ENCODE measurements at regions not wholly inside any gene's neighbourhood (a gene's known extent, or its start where the extent isn't known, plus 50 kb on each side); places are given as distances from the start of the nearest gene placed in this dataset.

DNA sequence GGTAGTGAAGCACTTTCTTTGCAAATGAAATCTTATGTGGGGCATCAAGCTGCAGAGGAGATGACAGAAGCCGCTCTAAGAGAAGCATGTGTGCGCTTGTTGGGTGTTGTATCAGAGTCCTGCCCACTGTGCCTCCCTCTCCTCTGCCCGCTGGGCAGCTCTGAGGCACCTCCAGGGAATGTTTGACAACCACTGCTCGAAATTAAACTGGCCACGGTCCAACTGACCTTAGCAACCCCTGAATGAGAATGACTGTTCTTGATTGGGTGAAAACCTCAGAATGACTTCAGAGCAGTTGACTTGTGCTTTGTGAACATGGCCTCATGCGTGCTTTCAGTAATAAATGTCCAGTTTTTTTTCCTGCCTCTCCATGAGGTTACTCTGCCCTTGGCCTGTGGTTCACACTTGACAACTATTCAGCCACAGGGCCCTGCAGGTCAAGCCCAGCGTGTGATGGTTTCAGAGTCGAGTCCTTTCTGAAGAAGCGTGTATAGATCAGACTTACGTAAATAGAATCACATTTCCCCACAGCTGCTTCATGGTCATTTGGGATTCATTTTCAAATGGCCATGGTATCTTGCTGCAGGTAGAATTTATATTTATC is 94.9 kb downstream of the SLC4A3 start:
- no peak overlapping the region for H3K4me3 ChIP-seq
- no peaks in the 10 kb centered on the region for H3K27me3 ChIP-seq
- peak overlapping the region in 1 of 4 donors; percentile 39 for H3K27ac ChIP-seq
- DNase-seq (no peak), ATAC-seq (no peak)
- intact Hi-C loops (cut with DNase I; ENCODE audit: low total_unique reads): no loop called here
- H3K9me3 ChIP-seq: no peaks in the 10 kb centered on the region
- no peaks in the 10 kb centered on the region for H3K36me3 ChIP-seq
- in situ Hi-C loops (cut with MboI; ENCODE audit: low sequenced_read_pairs in 4 of 4): no loop called here
- peaks cover 5 to 19% of the 10 kb centered on the region in 2 donors for H3K4me1 ChIP-seq
- TF ChIP-seq, protein P1, sequence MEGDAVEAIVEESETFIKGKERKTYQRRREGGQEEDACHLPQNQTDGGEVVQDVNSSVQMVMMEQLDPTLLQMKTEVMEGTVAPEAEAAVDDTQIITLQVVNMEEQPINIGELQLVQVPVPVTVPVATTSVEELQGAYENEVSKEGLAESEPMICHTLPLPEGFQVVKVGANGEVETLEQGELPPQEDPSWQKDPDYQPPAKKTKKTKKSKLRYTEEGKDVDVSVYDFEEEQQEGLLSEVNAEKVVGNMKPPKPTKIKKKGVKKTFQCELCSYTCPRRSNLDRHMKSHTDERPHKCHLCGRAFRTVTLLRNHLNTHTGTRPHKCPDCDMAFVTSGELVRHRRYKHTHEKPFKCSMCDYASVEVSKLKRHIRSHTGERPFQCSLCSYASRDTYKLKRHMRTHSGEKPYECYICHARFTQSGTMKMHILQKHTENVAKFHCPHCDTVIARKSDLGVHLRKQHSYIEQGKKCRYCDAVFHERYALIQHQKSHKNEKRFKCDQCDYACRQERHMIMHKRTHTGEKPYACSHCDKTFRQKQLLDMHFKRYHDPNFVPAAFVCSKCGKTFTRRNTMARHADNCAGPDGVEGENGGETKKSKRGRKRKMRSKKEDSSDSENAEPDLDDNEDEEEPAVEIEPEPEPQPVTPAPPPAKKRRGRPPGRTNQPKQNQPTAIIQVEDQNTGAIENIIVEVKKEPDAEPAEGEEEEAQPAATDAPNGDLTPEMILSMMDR (IDR thresholded peaks at IDR 0.05 in 4 of 5, conservative IDR thresholded peaks at IDR 0.05 in 1 of 5): no peak
- no peak for TF ChIP-seq POLR2A (IDR thresholded peaks at IDR 0.05)

DNA sequence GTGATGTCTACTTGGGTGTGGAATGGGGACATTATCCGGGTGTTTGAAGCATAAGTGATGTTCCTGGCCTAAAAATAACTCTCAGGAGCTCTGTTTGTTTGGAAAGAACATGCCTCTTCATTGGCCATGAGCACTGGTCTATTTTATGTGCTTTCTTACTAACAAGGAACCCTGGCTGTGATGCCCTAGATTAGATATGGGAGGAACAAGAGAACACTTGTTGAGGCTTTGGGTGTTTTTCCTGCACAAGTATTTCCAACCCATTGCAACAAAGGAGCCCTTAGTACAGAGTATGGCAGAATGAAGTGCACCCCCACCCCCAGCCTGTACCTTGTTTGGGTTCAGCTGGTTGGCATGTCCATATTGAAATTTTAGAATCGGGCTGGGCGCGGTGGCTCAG is 95.9 kb downstream of the SLC4A3 start:
- in situ Hi-C loops (cut with MboI; ENCODE audit: low sequenced_read_pairs in 4 of 4): no loop called here
- Histone ChIP-seq H3K9me3 (no peaks in the 10 kb centered on the region), H3K4me1 (peaks cover 5 to 19% of the 10 kb centered on the region in 2 donors), H3K4me3 (no peak overlapping the region), H3K27me3 (no peaks in the 10 kb centered on the region), H3K36me3 (no peaks in the 10 kb centered on the region), H3K27ac (peak overlapping the region in 1 of 4 donors; percentile 39)
- DNase-seq (no peak), ATAC-seq (no peak)
- no peak for TF ChIP-seq POLR2A (IDR thresholded peaks at IDR 0.05)
- TF ChIP-seq, protein P1 (IDR thresholded peaks at IDR 0.05 in 4 of 5, conservative IDR thresholded peaks at IDR 0.05 in 1 of 5): no peak
- intact Hi-C loops (cut with DNase I; ENCODE audit: low total_unique reads): no loop called here

DNA sequence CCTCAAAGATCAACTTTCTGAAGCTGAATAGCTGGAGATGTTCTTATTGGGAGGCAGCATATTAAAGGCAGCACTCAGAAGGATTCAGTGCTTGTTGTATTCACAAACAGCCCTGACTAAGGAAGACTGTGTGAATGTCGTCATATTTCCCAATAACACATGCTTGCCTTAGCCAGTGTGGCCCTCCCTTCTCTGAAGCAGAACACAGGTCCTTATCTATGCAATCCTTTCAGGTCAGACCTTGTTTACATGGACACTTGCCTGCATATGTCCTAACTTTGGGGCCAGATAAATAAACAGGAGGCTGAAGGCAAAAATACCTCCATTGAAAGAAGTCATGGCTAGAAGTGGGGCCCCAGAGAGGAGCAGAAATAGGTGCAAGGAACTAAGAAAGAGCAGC is 97.2 kb downstream of the SLC4A3 start:
- TF ChIP-seq, protein P1 (IDR thresholded peaks at IDR 0.05 in 4 of 5, conservative IDR thresholded peaks at IDR 0.05 in 1 of 5): no peak
- TF ChIP-seq POLR2A (IDR thresholded peaks at IDR 0.05): no peak
- H3K9me3 ChIP-seq: no peaks in the 10 kb centered on the region
- intact Hi-C loops (cut with DNase I; ENCODE audit: low total_unique reads): loop anchor here (5.0 kb wide), 1 partner anchor 32 kb away; no protein-coding TSS in a partner anchor
- H3K4me1 ChIP-seq: peaks cover 5 to 19% of the 10 kb centered on the region in 2 donors
- H3K36me3 ChIP-seq: no peaks in the 10 kb centered on the region
- in situ Hi-C loops (cut with MboI; ENCODE audit: low sequenced_read_pairs in 4 of 4): loop anchor here in 3 of 4 donors (25.0 kb wide), 2 partner anchors 1838 to 1863 kb away; partner anchors contain the start of gene EPHA4 (in 1 of the 3)
- H3K27me3 ChIP-seq: no peaks in the 10 kb centered on the region
- DNase-seq: no peak
- peak overlapping the region in 1 of 4 donors; percentile 55 for H3K27ac ChIP-seq
- no peak overlapping the region for H3K4me3 ChIP-seq
- ATAC-seq: peak in 1 of 2 donors; percentile 60

DNA sequence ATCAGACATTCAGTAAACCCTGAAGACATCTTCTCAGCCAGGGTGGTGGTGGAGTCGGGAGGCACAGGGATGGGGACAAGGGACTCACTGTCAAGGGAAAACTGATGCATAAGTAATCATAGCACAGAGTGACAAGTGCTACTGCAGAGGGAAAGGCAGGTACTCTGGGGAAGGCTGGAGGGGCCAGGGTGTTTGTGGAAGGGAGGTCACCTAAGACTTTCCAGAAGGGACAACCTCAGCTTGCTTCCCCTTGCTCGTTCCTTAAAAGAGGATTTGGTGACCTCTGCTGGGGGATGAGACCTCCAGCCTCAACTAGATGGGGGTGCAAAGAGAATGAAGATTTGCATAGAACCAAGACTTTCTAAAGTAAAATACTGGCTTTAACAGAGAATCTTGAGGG is 99.5 kb downstream of the SLC4A3 start:
- Histone ChIP-seq H3K27ac (no peak overlapping the region), H3K9me3 (no peaks in the 10 kb centered on the region), H3K4me3 (no peak overlapping the region), H3K36me3 (no peaks in the 10 kb centered on the region), H3K4me1 (peaks cover 5 to 19% of the 10 kb centered on the region in 2 donors), H3K27me3 (no peaks in the 10 kb centered on the region)
- in situ Hi-C loops (cut with MboI; ENCODE audit: low sequenced_read_pairs in 4 of 4): loop anchor here in 3 of 4 donors (25.0 kb wide), 2 partner anchors 1835 to 1860 kb away; partner anchors contain the start of gene EPHA4 (in 1 of the 3)
- ATAC-seq: no peak
- intact Hi-C loops (cut with DNase I; ENCODE audit: low total_unique reads): loop anchor here (5.0 kb wide), 1 partner anchor 35 kb away; no protein-coding TSS in a partner anchor
- TF ChIP-seq POLR2A (IDR thresholded peaks at IDR 0.05): no peak
- TF ChIP-seq, protein P1 (IDR thresholded peaks at IDR 0.05 in 4 of 5, conservative IDR thresholded peaks at IDR 0.05 in 1 of 5): peak in 2 of 5 experiments; percentile 6 to 20
- DNase-seq: no peak

All from gastrocnemius medialis (tissue), 4 donors.